GM23248 (cell line): ENCODE measurements at regions not wholly inside any gene's neighbourhood (a gene's known extent, or its start where the extent isn't known, plus 50 kb on each side); places are given as distances from the start of the nearest gene placed in this dataset.
"Not testable (repeated sequence)": the region's sequence is repeated elsewhere in the genome, so short reads cannot be mapped to it uniquely, and the experiment has no call there.

Experiments
- DNase-seq: peaks from one replicate; pipeline ENCODE4 v3.0.0-alpha.2; 2015
- H2AFZ ChIP-seq: fragments of 200-600 bp; sonication (generic); 2 replicates; pipeline ENCODE4 v1.6.1; 2016; ENCODE audit warnings: antibody characterized with exemption
- H3F3A ChIP-seq: fragments of 200-600 bp; sonication (generic); 2 replicates; pipeline ENCODE4 v1.6.1; 2016; ENCODE audit warnings: mild to moderate bottlenecking, antibody characterized with exemption, mixed run types; ENCODE audit not compliant: insufficient read depth
- H3K27ac ChIP-seq: fragments of 200-600 bp; sonication (generic); 2 replicates; pipeline ENCODE4 v1.5.1; 2016; ENCODE audit warnings: mild to moderate bottlenecking
- H3K27me3 ChIP-seq: fragments of 200-600 bp; sonication (generic); replicated peaks from 2 replicates; pipeline ENCODE4 v1.6.1; 2016; ENCODE audit warnings: mild to moderate bottlenecking; ENCODE audit not compliant: insufficient read depth
- H3K36me3 ChIP-seq: fragments of 200-600 bp; sonication (generic); 2 replicates; pipeline ENCODE4 v1.6.1; 2016; ENCODE audit warnings: low read depth, mild to moderate bottlenecking
- H3K4me1 ChIP-seq: fragments of 200-600 bp; sonication (generic); 2 replicates; pipeline ENCODE4 v1.6.1; 2016; ENCODE audit warnings: mild to moderate bottlenecking; ENCODE audit not compliant: insufficient read depth
- H3K4me2 ChIP-seq: fragments of 200-600 bp; sonication (generic); one replicate; pipeline ENCODE4 v1.6.1; 2016; ENCODE audit warnings: mild to moderate bottlenecking; ENCODE audit not compliant: unreplicated experiment
- H3K4me3 ChIP-seq: fragments of 200-600 bp; sonication (generic); 2 replicates; pipeline ENCODE4 v1.5.1; 2016; ENCODE audit warnings: mild to moderate bottlenecking
- H3K79me2 ChIP-seq: fragments of 200-600 bp; sonication (generic); 2 replicates; pipeline ENCODE4 v1.6.1; 2016; ENCODE audit warnings: mild to moderate bottlenecking; ENCODE audit not compliant: insufficient read depth
- H3K9ac ChIP-seq: fragments of 200-600 bp; sonication (generic); 2 replicates; pipeline ENCODE4 v1.6.1; 2016; ENCODE audit warnings: mild to moderate bottlenecking
- H3K9me2 ChIP-seq: fragments of 200-600 bp; sonication (generic); 2 replicates; pipeline ENCODE4 v1.6.1; 2016; ENCODE audit warnings: mixed run types, mild to moderate bottlenecking, moderate library complexity; ENCODE audit not compliant: insufficient read depth
- H3K9me3 ChIP-seq: fragments of 200-600 bp; sonication (generic); one replicate; pipeline ENCODE4 v1.6.1; 2017; ENCODE audit warnings: low read depth
- H4K20me1 ChIP-seq: fragments of 200-600 bp; sonication (generic); 2 replicates; pipeline ENCODE4 v1.6.0; 2016; ENCODE audit not compliant: insufficient read depth
- EZH2 ChIP-seq: fragments of 200-600 bp; sonication (generic); IDR thresholded peaks from 2 replicates; pipeline ENCODE4 v1.6.1; 2018; ENCODE audit warnings: antibody characterized with exemption, mild to moderate bottlenecking; ENCODE audit not compliant: insufficient read depth, poor library complexity, severe bottlenecking
- EZH2phosphoT487 ChIP-seq: fragments of 200-600 bp; sonication (generic); IDR thresholded peaks from 2 replicates; pipeline ENCODE4 v1.6.1; 2018; ENCODE audit warnings: antibody characterized with exemption, moderate library complexity, mild to moderate bottlenecking, low read depth; ENCODE audit not compliant: insufficient read depth
- WGBS, 2 experiments: methylation state at CpG; one replicate each; pipeline ENCODE4 v1.1.6; 2015 to 2017; ENCODE audit warnings: low lambda C conversion rate in 2 of 2, low coverage in 1 of 2; ENCODE audit errors: missing lambda C conversion rate in 2 of 2; 5-methylcytosine and 5-hydroxymethylcytosine counted together
- in situ Hi-C: fragments of 300-500 bp; cut with MboI; formaldehyde crosslinking; loops from 2 replicates; pipeline ENCODE4 v1.15.0; 2020

DNA sequence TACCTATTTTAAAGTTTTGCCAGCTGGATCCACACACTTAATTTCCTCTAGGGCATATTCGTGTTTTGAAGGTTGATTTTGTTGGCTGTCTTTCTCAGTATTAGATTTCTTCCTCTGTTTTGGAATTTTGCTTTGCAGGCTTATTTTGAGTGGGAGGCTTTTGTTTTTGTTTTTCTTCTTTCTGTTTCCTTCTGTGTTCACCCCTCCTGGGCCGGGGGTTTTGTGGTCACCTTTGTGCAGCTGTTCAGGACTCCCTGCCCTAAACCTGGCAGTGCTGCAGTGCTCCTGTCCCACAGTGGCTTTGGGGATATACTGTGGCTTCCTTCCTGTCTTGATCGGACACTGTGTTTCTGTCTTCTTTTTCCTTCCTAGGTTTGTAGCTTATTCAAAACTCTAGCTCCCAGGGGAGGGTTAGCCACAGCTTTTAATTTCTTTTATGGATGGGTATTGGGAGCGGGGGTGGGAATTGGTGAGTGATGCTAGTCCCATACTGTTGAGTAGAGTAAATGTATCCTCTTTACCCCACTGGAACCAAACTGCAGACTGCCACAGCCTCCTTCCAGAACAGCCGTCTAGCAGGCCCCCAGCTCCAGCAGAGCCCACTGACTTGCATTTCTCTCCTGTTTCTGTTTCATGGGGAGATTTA is 228.7 kb upstream of the FZD8 start:
- no peak overlapping the region for H3K4me2 ChIP-seq
- H3K4me1 ChIP-seq: peaks cover 15% of the 10 kb centered on the region
- no peaks in the 10 kb centered on the region for H3K9me2 ChIP-seq
- H3K27ac ChIP-seq: no peak overlapping the region
- no peaks in the 10 kb centered on the region for H3K79me2 ChIP-seq
- no peak overlapping the region for H3K9ac ChIP-seq
- no peaks in the 10 kb centered on the region for H3K9me3 ChIP-seq
- no peak for DNase-seq
- H4K20me1 ChIP-seq: no peaks in the 10 kb centered on the region
- 0 out of 2 replicates have a peak, but pooled peaks cover 3% of the 10 kb centered on the region for H3F3A ChIP-seq
- no peak overlapping the region for H3K4me3 ChIP-seq
- in situ Hi-C loops: no loop called here
- H2AFZ ChIP-seq: peak overlapping the region; percentile 71; the same call in 1 of the 2 replicates
- 78 to 91% methylated on average over 5 of the region's 5 CpGs for WGBS, 2 experiments
- no peaks in the 10 kb centered on the region for H3K36me3 ChIP-seq
- no peaks in the 10 kb centered on the region for H3K27me3 ChIP-seq
- TF ChIP-seq EZH2 (no peak), EZH2phosphoT487 (no peak)

DNA sequence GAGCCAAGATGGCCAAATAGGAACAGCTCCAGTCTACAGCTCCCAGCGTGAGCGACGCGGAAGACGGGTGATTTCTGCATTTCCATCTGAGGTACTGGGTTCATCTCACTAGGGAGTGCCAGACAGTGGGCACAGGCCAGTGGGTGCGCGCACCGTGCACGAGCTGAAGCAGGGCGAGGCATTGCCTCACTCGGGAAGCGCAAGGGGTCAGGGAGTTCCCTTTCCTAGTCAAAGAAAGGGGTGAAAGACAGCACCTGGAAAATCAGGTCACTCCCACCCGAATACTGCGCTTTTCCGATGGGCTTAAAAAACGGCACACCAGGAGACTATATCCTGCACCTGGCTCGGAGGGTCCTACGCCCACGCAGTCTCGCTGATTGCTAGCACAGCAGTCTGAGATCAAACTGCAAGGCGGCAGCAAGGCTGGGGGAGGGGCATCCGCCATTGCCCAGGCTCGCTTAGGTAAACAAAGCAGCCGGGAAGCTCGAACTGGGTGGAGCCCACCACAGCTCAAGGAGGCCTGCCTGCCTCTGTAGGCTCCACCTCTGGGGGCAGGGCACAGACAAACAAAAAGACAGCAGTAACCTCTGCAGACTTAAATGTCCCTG is 216.7 kb upstream of the FZD8 start:
- H3K27ac ChIP-seq, H2AFZ ChIP-seq, H3K27me3 ChIP-seq, H3K79me2 ChIP-seq, H3K9me2 ChIP-seq, H3K4me3 ChIP-seq, H3K9me3 ChIP-seq, H3K36me3 ChIP-seq, DNase-seq, H4K20me1 ChIP-seq, H3K9ac ChIP-seq, in situ Hi-C loops, H3K4me2 ChIP-seq: not testable (repeated sequence)
- Histone ChIP-seq H3F3A (peaks cover 14% of the 10 kb centered on the region; the same call in 1 of the 2 replicates), H3K4me1 (peaks cover 15% of the 10 kb centered on the region)
- WGBS, 2 experiments: 68 to 75% methylated on average over 21 to 22 of the region's 25 CpGs

DNA sequence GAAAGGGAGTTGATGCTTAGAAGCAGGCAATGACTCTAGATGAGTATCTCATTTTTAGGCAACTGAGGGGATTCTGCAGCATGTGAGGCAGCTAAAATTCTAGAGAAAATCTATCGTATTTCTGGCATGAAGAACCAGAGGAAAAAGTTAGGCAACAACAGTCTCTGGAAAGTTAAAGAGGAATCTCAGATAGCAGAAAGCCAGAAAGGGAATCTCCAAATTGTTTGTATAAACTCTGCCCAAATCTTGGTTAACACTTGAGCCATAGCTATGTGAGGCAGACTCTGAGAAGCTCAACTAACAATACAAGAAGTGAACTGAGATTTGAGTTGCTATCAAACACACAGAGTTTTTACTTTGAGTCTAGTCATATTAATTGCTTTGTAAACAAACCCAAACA is 215.8 kb upstream of the FZD8 start:
- H3K9me2 ChIP-seq: no peaks in the 10 kb centered on the region
- H4K20me1 ChIP-seq: no peaks in the 10 kb centered on the region
- H3K9me3 ChIP-seq: no peaks in the 10 kb centered on the region
- DNase-seq: no peak
- WGBS, 2 experiments: 21 to 26% methylated on average over 1 of the region's 1 CpG
- H2AFZ ChIP-seq: no peak overlapping the region
- H3K27me3 ChIP-seq: no peaks in the 10 kb centered on the region
- in situ Hi-C loops: no loop called here
- H3K9ac ChIP-seq: no peak overlapping the region
- H3K4me3 ChIP-seq: no peak overlapping the region
- TF ChIP-seq EZH2phosphoT487 (no peak), EZH2 (no peak)
- H3K36me3 ChIP-seq: no peaks in the 10 kb centered on the region
- H3F3A ChIP-seq: peaks cover 14% of the 10 kb centered on the region; the same call in 1 of the 2 replicates
- H3K79me2 ChIP-seq: no peaks in the 10 kb centered on the region
- no peak overlapping the region for H3K27ac ChIP-seq
- no peak overlapping the region for H3K4me2 ChIP-seq
- peaks cover 15% of the 10 kb centered on the region for H3K4me1 ChIP-seq

GRCh38 chr10:35855155-35855947 is 213.3 kb upstream of the FZD8 start:
- H3F3A ChIP-seq: peaks cover 14% of the 10 kb centered on the region; the same call in 1 of the 2 replicates
- no peaks in the 10 kb centered on the region for H3K9me3 ChIP-seq
- no peaks in the 10 kb centered on the region for H3K9me2 ChIP-seq
- no peak overlapping the region for H2AFZ ChIP-seq
- no peak for TF ChIP-seq EZH2phosphoT487
- no peak for TF ChIP-seq EZH2
- no peak overlapping the region for H3K9ac ChIP-seq
- H3K79me2 ChIP-seq: no peaks in the 10 kb centered on the region
- peak; percentile 20 for DNase-seq
- H3K27ac ChIP-seq: no peak overlapping the region
- H3K27me3 ChIP-seq: no peaks in the 10 kb centered on the region
- H3K36me3 ChIP-seq: no peaks in the 10 kb centered on the region
- H3K4me3 ChIP-seq: no peak overlapping the region
- H3K4me1 ChIP-seq: peaks cover 15% of the 10 kb centered on the region
- no peaks in the 10 kb centered on the region for H4K20me1 ChIP-seq
- in situ Hi-C loops: no loop called here
- WGBS, 2 experiments: 8 to 10% methylated on average over 1 of the region's 1 CpG
- peak overlapping the region; percentile 2 for H3K4me2 ChIP-seq
